Endothelial cell of umbilical vein (primary cell): ENCODE measurements at regions not wholly inside any gene's neighbourhood (a gene's known extent, or its start where the extent isn't known, plus 50 kb on each side); places are given as distances from the start of the nearest gene placed in this dataset.

ENCODE experiments used
- BruUV-seq: library from RNA; stranded (reverse); fragments of 400-500 nt; replicated peaks from 2 replicates; lab custom pipeline; 2021; lab: Mats Ljungman, UMichigan
- CTCF ChIA-PET: fragments of 300-600, 350-600 bp; sonication (Branson Sonifier 250); formaldehyde crosslinking; loops from one replicate; lab custom pipeline; 2021; ENCODE audit warnings: antibody characterized with exemption, inconsistent platforms; lab: Charles Lee
- POLR2A ChIA-PET: fragments of 300-600, 350-600 bp; sonication (Branson Sonifier 250); formaldehyde crosslinking; loops from one replicate; lab custom pipeline; 2021; ENCODE audit warnings: antibody characterized with exemption, inconsistent platforms; lab: Charles Lee
- DNase-seq: peaks from one replicate; pipeline ENCODE4 v3.0.0-alpha.2; 2011; ENCODE audit warnings: low read depth, low spot score
- FAIRE-seq: peaks from 2 replicates; lab custom pipeline; 2011; peaks lifted over from hg19 to GRCh38; lab: Jason Lieb, UNC
- H2AFZ ChIP-seq: 2 replicates; pipeline ENCODE4 v1.6.0; 2012; ENCODE audit warnings: low read depth, low read length, control low read depth, inconsistent platforms
- H3K27ac ChIP-seq: 2 replicates; pipeline ENCODE4 v1.5.1; 2011; ENCODE audit warnings: low read depth, mild to moderate bottlenecking, control low read depth, low read length, moderate library complexity; ENCODE audit not compliant: insufficient read depth
- H3K27me3 ChIP-seq, 2 experiments: 2 replicates each; pipeline versions ENCODE4 v1.6.0 to v1.6.1; 2011; ENCODE audit warnings: low read length in 2 of 2, mixed read lengths in 1 of 2; ENCODE audit not compliant: control insufficient read depth in 2 of 2, insufficient read depth in 2 of 2
- H3K36me3 ChIP-seq, 2 experiments: 2 replicates in 1 of 2; 3 replicates in 1 of 2; pipeline ENCODE4 v1.5.1; 2011; ENCODE audit warnings: low read length in 2 of 2, mild to moderate bottlenecking in 1 of 2, moderate library complexity in 1 of 2; ENCODE audit not compliant: control insufficient read depth in 2 of 2, insufficient read depth in 2 of 2; ENCODE audit errors: extremely low read depth in 1 of 2
- H3K4me1 ChIP-seq: 3 replicates; pipeline ENCODE4 v1.5.1; 2011; ENCODE audit warnings: mild to moderate bottlenecking, low read length; ENCODE audit not compliant: control insufficient read depth, insufficient read depth; ENCODE audit errors: extremely low read depth
- H3K4me2 ChIP-seq: 2 replicates; pipeline ENCODE4 v1.6.1; 2011; ENCODE audit warnings: low read length, control low read depth, mixed read lengths; ENCODE audit not compliant: insufficient read depth
- H3K4me3 ChIP-seq, 3 experiments: fragments of 200-600 bp in 1 of 3; sonication (generic), shearing (Covaris generic) in 1 of 3; replicated peaks in 1 of 3; 2 replicates each; pipeline ENCODE4 v1.5.1; 2011 to 2016; ENCODE audit warnings: control low read depth in 3 of 3, low read length in 3 of 3, mild to moderate bottlenecking in 2 of 3, inconsistent platforms in 1 of 3, low read depth in 1 of 3, moderate library complexity in 1 of 3; ENCODE audit not compliant: insufficient read depth in 1 of 3
- H3K79me2 ChIP-seq: 2 replicates; pipeline ENCODE4 v1.6.0; 2012; ENCODE audit warnings: low read length, inconsistent platforms; ENCODE audit not compliant: control insufficient read depth, insufficient read depth
- H3K9ac ChIP-seq: replicated peaks from 2 replicates; pipeline ENCODE3; 2011; ENCODE audit warnings: low read length, control low read depth; ENCODE audit not compliant: insufficient read depth; ENCODE audit errors: extremely low read depth
- H3K9me1 ChIP-seq: replicated peaks from 3 replicates; pipeline ENCODE4 v1.6.0; 2011; ENCODE audit warnings: mild to moderate bottlenecking, low read length; ENCODE audit not compliant: control insufficient read depth, insufficient read depth; ENCODE audit errors: extremely low read depth
- H3K9me3 ChIP-seq: replicated peaks from 2 replicates; pipeline ENCODE4 v1.5.1; 2012; ENCODE audit warnings: low read length, inconsistent platforms; ENCODE audit not compliant: control insufficient read depth, insufficient read depth
- H4K20me1 ChIP-seq: replicated peaks from 2 replicates; pipeline ENCODE3; 2011; ENCODE audit warnings: mild to moderate bottlenecking, low read length; ENCODE audit not compliant: control insufficient read depth, insufficient read depth; ENCODE audit errors: extremely low read depth
- EZH2 ChIP-seq: IDR thresholded peaks from 2 replicates; pipeline ENCODE4 v1.6.1; 2012; ENCODE audit warnings: borderline replicate concordance, low read depth, mild to moderate bottlenecking, moderate library complexity, low read length, inconsistent platforms; ENCODE audit not compliant: severe bottlenecking
- FOS ChIP-seq: IDR thresholded peaks from 2 replicates; pipeline ENCODE4 v1.6.1; 2011; ENCODE audit warnings: mild to moderate bottlenecking, low read length, moderate library complexity, borderline replicate concordance; ENCODE audit not compliant: insufficient read depth
- GATA2 ChIP-seq: IDR thresholded peaks from 2 replicates; pipeline ENCODE4 v1.7.0; 2011; ENCODE audit warnings: low read depth, mild to moderate bottlenecking, moderate library complexity, mixed read lengths, low read length; ENCODE audit not compliant: insufficient read length, insufficient read depth
- JUN ChIP-seq: IDR thresholded peaks from 2 replicates; pipeline ENCODE4 v1.6.1; 2011; ENCODE audit warnings: borderline replicate concordance, low read depth; ENCODE audit not compliant: insufficient read length, insufficient read depth
- MYC ChIP-seq: IDR thresholded peaks from one replicate; pipeline ENCODE4 v1.6.1; 2011; ENCODE audit warnings: mild to moderate bottlenecking, low read depth, low read length
- POLR2A ChIP-seq: IDR thresholded peaks from 2 replicates; pipeline ENCODE4 v1.6.1; 2012; ENCODE audit warnings: low read depth, mild to moderate bottlenecking, control low read depth, low read length
- POLR2AphosphoS5 ChIP-seq: IDR thresholded peaks from 2 replicates; pipeline ENCODE4 v1.6.1; 2012; ENCODE audit warnings: low read depth, mild to moderate bottlenecking, control low read depth, low read length, moderate library complexity; ENCODE audit not compliant: insufficient read depth
- dilution Hi-C: fragments of 300-500 bp; cut with MboI; formaldehyde crosslinking; loops from one replicate; pipeline ENCODE4 v1.15.0; 2019; ENCODE audit warnings: low sequenced_read_pairs; ENCODE audit not compliant: extremely low pct_ligation_motif_present
- intact Hi-C: fragments of 100-400 bp; cut with micrococcal nuclease; formaldehyde crosslinking; loops from one replicate; pipeline ENCODE4 v1.10.0; 2022
- TF ChIP-seq, protein P1 (sequence below): IDR thresholded peaks from 2 replicates; pipeline ENCODE4 v1.6.1; 2011; ENCODE audit not compliant: insufficient read depth, insufficient read length
- TF ChIP-seq, protein P2 (sequence below), 2 donors: IDR thresholded peaks; 1 replicate in 1 of 2; 2 replicates in 1 of 2; pipeline ENCODE4 v1.5.1; 2011; ENCODE audit warnings: low read length in 2 of 2, mild to moderate bottlenecking in 2 of 2, moderate library complexity in 2 of 2, control low read depth in 1 of 2, inconsistent platforms in 1 of 2, low read depth in 1 of 2; ENCODE audit not compliant: insufficient read depth in 1 of 2; ENCODE audit errors: extremely low read depth in 1 of 2

DNA sequence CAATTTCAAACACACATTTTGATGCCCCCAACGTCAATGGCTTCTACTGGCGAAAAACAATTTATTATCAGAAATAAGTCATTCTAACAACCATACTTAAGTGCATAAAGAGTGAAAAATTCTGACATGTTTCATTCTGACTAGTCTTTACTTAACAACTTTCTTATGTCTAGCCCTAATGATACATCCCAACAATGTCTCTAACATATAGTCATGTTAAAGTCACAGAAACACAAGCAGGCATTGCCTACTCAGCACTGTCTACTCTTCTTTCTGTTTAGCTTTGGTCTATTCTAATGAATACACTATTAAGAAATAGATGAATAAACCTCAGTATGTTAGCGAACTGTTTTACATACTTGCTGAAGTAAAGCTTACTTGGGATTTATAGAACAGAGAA is 105.8 kb upstream of the DUSP10 start:
- no peak overlapping the region for H3K9ac ChIP-seq
- no peak overlapping the region for H3K4me2 ChIP-seq
- ChIA-PET POLR2A (no interaction called here), CTCF (interaction anchor here (1.6 to 2.4 kb wide), 2 partner anchors 11 to 15 kb away, joined by 4 to 7 read pairs; no protein-coding TSS in a partner anchor)
- H3K27ac ChIP-seq = no peak overlapping the region
- no peak overlapping the region for H3K4me3 ChIP-seq
- peaks cover 0 to 3% of the 10 kb centered on the region in 2 experiments for H3K27me3 ChIP-seq
- H4K20me1 ChIP-seq = no peaks in the 10 kb centered on the region
- no peaks in the 10 kb centered on the region for H3K79me2 ChIP-seq
- H3K36me3 ChIP-seq = no peaks in the 10 kb centered on the region
- no peaks in the 10 kb centered on the region for H3K9me1 ChIP-seq
- no peaks in the 10 kb centered on the region for H3K4me1 ChIP-seq
- TF ChIP-seq JUN = no peak
- no peaks in the 10 kb centered on the region for H3K9me3 ChIP-seq
- BruUV-seq = no TSS peak
- H2AFZ ChIP-seq = no peak overlapping the region
- DNase-seq (no peak), FAIRE-seq (no peak)
- intact Hi-C loops = loop anchor here (10.0 kb wide), 1 partner anchor 1033 kb away; no protein-coding TSS in a partner anchor
- dilution Hi-C loops = no loop called here

DNA sequence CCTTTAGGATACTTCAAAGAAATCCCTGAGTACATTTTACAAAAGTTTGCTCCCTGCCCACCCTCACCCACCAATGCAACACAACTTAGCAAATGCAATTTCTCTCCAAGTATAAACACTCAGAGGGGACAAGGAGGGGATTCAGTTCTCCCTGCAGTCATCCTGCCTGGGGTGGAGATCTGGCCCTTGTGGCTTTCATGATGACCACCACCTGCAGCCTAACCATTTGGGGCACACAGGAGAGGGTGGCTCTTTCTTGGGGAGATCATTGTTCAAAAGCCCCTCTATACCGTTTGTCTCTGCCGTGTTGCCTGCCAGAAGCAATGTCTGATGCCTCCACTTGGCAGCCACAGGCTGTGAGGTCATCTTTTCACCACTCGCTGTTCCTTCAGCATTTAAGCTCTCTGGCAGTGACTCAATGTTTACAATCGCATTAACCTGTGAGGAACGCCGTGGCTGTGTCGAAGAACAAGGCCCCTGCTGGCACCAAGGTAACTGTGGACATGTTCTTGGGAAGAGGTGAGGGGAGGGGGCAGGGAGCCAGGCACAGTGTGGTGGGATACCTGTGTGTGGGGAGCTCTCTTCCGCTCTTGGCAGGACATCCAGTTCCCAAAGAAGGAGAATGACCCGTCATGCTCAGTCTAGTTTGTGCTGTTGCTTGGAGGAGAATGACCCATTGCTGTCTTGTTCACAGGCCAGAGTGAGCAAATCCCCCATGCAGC is 103.9 kb upstream of the DUSP10 start:
- Histone ChIP-seq H3K27me3 (peaks cover 0 to 3% of the 10 kb centered on the region in 2 experiments), H3K36me3 (no peaks in the 10 kb centered on the region), H3K4me3 (no peak overlapping the region), H3K79me2 (no peaks in the 10 kb centered on the region), H4K20me1 (no peaks in the 10 kb centered on the region), H3K4me2 (no peak overlapping the region), H3K9ac (no peak overlapping the region), H3K9me1 (no peaks in the 10 kb centered on the region), H2AFZ (peak overlapping the region; percentile 24), H3K9me3 (no peaks in the 10 kb centered on the region), H3K4me1 (peaks cover 2% of the 10 kb centered on the region), H3K27ac (no peak overlapping the region)
- dilution Hi-C loops = no loop called here
- ChIA-PET CTCF (interaction anchor here (0.7 to 2.9 kb wide), 10 partner anchors 9 to 104 kb away, joined by 3 to 9 read pairs (median 6); partner anchors contain the start of gene DUSP10), POLR2A (interaction anchor here (0.7 kb wide), 1 partner anchor 84 kb away, joined by 3 read pairs; no protein-coding TSS in a partner anchor)
- intact Hi-C loops = loop anchor here (10.0 kb wide), 1 partner anchor 1031 kb away; no protein-coding TSS in a partner anchor
- peak; percentile 28 for DNase-seq
- peak; percentile 89 for FAIRE-seq
- BruUV-seq = no TSS peak
- TF ChIP-seq, protein P1, sequence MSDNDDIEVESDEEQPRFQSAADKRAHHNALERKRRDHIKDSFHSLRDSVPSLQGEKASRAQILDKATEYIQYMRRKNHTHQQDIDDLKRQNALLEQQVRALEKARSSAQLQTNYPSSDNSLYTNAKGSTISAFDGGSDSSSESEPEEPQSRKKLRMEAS = no peak
- no peak for TF ChIP-seq POLR2AphosphoS5
- TF ChIP-seq EZH2 = no peak
- TF ChIP-seq GATA2 = no peak
- TF ChIP-seq JUN = no peak
- TF ChIP-seq, protein P2, sequence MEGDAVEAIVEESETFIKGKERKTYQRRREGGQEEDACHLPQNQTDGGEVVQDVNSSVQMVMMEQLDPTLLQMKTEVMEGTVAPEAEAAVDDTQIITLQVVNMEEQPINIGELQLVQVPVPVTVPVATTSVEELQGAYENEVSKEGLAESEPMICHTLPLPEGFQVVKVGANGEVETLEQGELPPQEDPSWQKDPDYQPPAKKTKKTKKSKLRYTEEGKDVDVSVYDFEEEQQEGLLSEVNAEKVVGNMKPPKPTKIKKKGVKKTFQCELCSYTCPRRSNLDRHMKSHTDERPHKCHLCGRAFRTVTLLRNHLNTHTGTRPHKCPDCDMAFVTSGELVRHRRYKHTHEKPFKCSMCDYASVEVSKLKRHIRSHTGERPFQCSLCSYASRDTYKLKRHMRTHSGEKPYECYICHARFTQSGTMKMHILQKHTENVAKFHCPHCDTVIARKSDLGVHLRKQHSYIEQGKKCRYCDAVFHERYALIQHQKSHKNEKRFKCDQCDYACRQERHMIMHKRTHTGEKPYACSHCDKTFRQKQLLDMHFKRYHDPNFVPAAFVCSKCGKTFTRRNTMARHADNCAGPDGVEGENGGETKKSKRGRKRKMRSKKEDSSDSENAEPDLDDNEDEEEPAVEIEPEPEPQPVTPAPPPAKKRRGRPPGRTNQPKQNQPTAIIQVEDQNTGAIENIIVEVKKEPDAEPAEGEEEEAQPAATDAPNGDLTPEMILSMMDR (IDR thresholded peaks at IDR 0.05; ENCODE audit: extremely low read depth in 1 of 2, insufficient read depth in 1 of 2, low read depth in 1 of 2, low read length in 2 of 2) = no peak
- no peak for TF ChIP-seq POLR2A
- no peak for TF ChIP-seq MYC
- TF ChIP-seq FOS = no peak
